ENCODE measurements at regions not wholly inside any gene's neighbourhood (a gene's known extent, or its start where the extent isn't known, plus 50 kb on each side); places are given as distances from the start of the nearest gene placed in this dataset.
"Not testable (repeated sequence)": the region's sequence is repeated elsewhere in the genome, so short reads cannot be mapped to it uniquely, and the experiment has no call there.

- TF ChIP-seq CTCF, POLR2A (IDR thresholded peaks at IDR 0.05): not testable (repeated sequence)
These were observed 1390.6 kb upstream of the TPTE start for GRCh38 chr21:9130817-9131216.

Measured in thyroid gland (tissue), 4 donors.